Neural crest cell (in vitro differentiated cells): ENCODE measurements at regions not wholly inside any gene's neighbourhood (a gene's known extent, or its start where the extent isn't known, plus 50 kb on each side); places are given as distances from the start of the nearest gene placed in this dataset.

Experiments used
- DNase-seq: peaks from one replicate; pipeline ENCODE4 v3.0.0; 2021; ENCODE audit warnings: low read depth, mixed read lengths, low spot score
- H3K27ac Mint-ChIP-seq: one replicate; pipeline ENCODE4 v1.8.0; 2021; ENCODE audit warnings: mild to moderate bottlenecking, mixed read lengths; ENCODE audit not compliant: unreplicated experiment
- H3K27me3 Mint-ChIP-seq: 2 replicates; pipeline ENCODE4 v1.8.0; 2021; ENCODE audit warnings: low read depth, mild to moderate bottlenecking, mixed read lengths
- H3K36me3 Mint-ChIP-seq: 2 replicates; pipeline ENCODE4 v1.8.0; 2021; ENCODE audit warnings: low read depth, mild to moderate bottlenecking, mixed read lengths
- H3K4me1 Mint-ChIP-seq: 2 replicates; pipeline ENCODE4 v1.8.0; 2021; ENCODE audit warnings: mixed read lengths
- H3K4me3 Mint-ChIP-seq: one replicate; pipeline ENCODE4 v1.8.0; 2021; ENCODE audit warnings: mild to moderate bottlenecking, mixed read lengths
- H3K9me3 Mint-ChIP-seq: 2 replicates; pipeline ENCODE4 v1.8.0; 2021; ENCODE audit warnings: mixed read lengths
- CTCF ChIP-seq: fragments of 200-600 bp; sonication (generic); conservative IDR thresholded peaks from 2 replicates; pipeline ENCODE4 v1.5.0; 2021; ENCODE audit warnings: antibody characterized with exemption, mild to moderate bottlenecking

DNA sequence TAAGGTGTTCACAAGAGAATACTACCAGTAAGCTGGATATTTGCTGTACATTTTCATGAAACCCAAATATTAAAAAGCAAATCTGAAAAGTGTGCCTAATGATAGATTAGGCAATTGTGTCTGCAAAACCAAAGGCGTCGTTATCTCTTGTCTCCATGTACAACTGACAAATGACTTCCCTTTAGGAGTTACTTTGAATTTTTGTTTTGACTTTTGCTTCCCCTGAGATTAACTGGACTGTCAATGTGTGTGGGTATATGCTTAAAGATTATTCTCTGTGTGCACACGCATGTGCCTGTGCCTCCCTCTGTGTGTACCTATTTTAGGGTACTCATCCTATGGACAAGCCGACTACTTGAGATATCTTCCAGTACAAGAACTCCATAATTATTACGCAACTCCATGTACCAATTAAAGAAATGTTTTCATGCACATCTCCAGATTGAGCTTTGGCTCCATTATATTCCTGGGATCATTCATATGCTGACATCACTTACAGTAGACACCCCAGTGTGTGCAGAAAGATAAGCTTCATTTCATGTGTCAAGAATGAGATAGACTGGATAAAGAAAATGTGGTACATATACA is 431.2 kb upstream of the ADAMTS9 start:
- no peak for DNase-seq
- Mint-ChIP-seq H3K4me1 (no peaks in the 10 kb centered on the region), H3K4me3 (no peak overlapping the region), H3K27ac (no peak overlapping the region), H3K9me3 (peaks cover 9% of the 10 kb centered on the region), H3K27me3 (no peaks in the 10 kb centered on the region), H3K36me3 (peaks cover 10% of the 10 kb centered on the region)
- TF ChIP-seq CTCF, result no peak

GRCh38 chr3:65114041-65114440 is 426.2 kb upstream of the ADAMTS9 start:
- no peaks in the 10 kb centered on the region for H3K4me1 Mint-ChIP-seq
- TF ChIP-seq CTCF, result no peak
- H3K27ac Mint-ChIP-seq, result no peak overlapping the region
- peaks cover 6% of the 10 kb centered on the region for H3K36me3 Mint-ChIP-seq
- H3K4me3 Mint-ChIP-seq, result no peak overlapping the region
- no peaks in the 10 kb centered on the region for H3K27me3 Mint-ChIP-seq
- H3K9me3 Mint-ChIP-seq, result peaks cover 4% of the 10 kb centered on the region
- DNase-seq, result no peak

DNA sequence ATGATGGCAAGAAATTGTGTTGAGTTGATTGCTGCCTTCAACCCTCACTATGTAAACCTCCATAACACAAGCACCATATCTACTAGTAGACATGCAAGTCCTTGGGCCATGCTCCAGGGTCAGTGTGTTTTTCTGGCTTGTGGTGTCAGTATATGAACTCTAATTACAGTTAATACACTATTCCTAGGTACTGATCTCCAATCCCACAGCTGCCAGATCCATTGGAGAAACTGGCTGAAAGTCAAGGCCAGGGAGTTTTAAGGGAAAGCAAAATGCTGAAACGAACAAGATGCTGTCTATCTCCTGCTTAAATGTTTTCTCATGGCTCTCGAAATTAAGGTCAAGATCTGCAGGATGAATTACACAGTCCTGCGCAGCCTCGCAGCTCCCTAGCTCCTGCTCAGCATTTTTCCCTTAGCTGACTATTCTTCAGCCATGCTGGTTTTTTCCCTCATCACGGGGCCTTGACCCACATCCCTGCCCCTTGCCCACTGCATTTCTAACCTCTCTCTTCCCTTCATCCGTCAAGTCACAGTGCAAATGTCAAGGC is 425.0 kb upstream of the ADAMTS9 start:
- no peak for DNase-seq
- Mint-ChIP-seq H3K9me3 (peaks cover 3% of the 10 kb centered on the region), H3K36me3 (peaks cover 3% of the 10 kb centered on the region), H3K27ac (no peak overlapping the region), H3K27me3 (no peaks in the 10 kb centered on the region), H3K4me3 (no peak overlapping the region), H3K4me1 (no peaks in the 10 kb centered on the region)
- no peak for TF ChIP-seq CTCF

GRCh38 chr3:65110661-65111060 is 422.9 kb upstream of the ADAMTS9 start:
- DNase-seq, result no peak
- Mint-ChIP-seq H3K27ac (no peak overlapping the region), H3K4me3 (no peak overlapping the region), H3K27me3 (no peaks in the 10 kb centered on the region), H3K36me3 (no peaks in the 10 kb centered on the region), H3K9me3 (no peaks in the 10 kb centered on the region), H3K4me1 (peaks cover 14% of the 10 kb centered on the region)
- TF ChIP-seq CTCF, result no peak

GRCh38 chr3:65109966-65110500 is 422.2 kb upstream of the ADAMTS9 start:
- DNase-seq, result no peak
- Mint-ChIP-seq H3K4me1 (peaks cover 14% of the 10 kb centered on the region), H3K27ac (no peak overlapping the region), H3K4me3 (no peak overlapping the region), H3K9me3 (no peaks in the 10 kb centered on the region), H3K27me3 (no peaks in the 10 kb centered on the region), H3K36me3 (no peaks in the 10 kb centered on the region)
- TF ChIP-seq CTCF, result no peak
